HG03571 (cell line): ENCODE measurements at regions not wholly inside any gene's neighbourhood (a gene's known extent, or its start where the extent isn't known, plus 50 kb on each side); places are given as distances from the start of the nearest gene placed in this dataset.
"Not testable (repeated sequence)": the region's sequence is repeated elsewhere in the genome, so short reads cannot be mapped to it uniquely, and the experiment has no call there.

ENCODE experiments used
- ATAC-seq: cut with Tn5 transposase; IDR thresholded peaks from one replicate; pipeline ENCODE4 v1.9.1; 2021; ENCODE audit not compliant: unreplicated experiment

DNA sequence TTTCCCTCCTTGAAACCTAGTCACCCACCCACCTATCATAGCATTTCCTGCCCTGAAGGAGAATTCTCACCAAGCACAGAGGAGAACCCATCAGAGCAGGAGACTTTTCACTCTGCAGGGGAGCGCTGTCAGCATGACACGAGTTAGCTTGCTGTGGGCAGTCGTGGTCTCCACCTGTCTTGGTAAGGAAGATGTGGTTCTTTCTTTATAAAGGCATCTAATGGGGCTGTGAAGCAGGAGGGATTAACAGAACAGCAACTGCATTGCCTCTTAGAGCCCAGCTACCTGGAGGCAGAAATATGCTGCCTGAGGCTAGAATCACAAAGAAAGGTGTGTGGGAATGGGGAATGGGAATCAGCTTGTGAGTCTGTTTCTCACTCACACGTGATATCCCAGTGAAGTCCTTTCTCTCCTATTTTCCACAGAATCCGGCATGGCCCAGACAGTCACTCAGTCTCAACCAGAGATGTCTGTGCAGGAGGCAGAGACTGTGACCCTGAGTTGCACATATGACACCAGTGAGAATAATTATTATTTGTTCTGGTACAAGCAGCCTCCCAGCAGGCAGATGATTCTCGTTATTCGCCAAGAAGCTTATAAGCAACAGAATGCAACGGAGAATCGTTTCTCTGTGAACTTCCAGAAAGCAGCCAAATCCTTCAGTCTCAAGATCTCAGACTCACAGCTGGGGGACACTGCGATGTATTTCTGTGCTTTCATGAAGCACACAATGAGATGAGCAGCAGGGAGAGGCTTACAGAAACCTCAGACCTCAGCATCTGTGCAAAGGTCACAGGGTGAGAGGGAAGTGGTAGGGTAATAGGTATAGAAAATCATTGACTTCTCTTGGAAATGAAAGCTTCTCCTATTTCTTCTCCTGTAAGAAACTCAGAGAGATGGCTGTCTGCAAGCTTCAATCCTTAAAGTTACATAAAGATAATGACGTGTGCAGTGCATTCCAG, 316.9 kb downstream of the DAD1 start:
- no peak for ATAC-seq

DNA sequence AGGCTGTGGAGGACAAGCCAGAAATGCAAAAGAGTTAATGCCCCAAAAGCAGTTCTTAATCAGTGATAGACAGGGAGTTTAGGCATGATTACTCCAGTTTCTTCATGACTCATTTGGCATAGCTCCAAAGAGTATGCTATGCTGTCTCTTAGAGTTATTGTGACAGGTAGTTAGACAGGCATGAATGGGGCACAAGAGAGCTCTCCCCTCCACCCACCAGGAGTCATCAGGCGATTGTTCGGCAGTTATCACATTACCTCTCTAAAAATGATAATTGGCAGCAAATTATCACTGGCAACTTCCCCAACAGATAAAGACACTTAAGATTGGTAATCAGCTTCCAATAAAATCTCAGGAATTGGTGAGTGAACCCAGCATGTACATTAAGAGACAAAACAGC, 320.1 kb downstream of the DAD1 start:
- peak; percentile 64 for ATAC-seq

DNA sequence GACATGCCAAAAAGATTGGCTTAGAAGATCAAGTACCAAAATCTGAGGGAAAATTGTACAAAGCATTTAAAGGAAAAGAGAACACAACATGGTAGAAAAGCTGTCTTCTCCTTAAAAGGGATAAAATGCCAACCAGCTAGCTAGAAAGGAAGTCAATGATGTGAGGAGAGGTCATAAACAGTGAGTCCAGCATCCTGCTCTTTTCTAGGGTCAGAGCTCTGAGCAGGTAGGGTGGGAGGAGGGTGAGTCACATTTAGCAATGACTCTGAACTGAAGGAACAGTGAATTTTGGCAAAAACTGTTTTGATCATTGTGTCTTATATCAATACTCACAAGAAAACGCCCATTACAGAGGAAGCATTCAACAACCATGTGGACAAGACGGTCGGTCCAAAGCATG, 322.3 kb downstream of the DAD1 start:
- ATAC-seq: no peak

DNA sequence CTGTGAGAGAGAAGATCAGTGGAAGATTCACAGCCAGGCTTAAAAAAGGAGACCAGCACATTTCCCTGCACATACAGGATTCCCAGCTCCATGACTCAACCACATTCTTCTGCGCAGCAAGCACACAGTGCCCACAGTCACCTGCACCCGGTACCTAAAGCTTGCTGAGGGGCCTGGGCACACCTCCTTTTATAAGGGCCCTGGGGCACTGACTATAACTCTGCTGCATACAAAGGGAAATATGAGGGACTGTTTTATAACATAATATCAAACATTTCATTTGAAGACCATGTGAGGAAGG, 322.9 kb downstream of the DAD1 start:
- ATAC-seq: no peak

DNA sequence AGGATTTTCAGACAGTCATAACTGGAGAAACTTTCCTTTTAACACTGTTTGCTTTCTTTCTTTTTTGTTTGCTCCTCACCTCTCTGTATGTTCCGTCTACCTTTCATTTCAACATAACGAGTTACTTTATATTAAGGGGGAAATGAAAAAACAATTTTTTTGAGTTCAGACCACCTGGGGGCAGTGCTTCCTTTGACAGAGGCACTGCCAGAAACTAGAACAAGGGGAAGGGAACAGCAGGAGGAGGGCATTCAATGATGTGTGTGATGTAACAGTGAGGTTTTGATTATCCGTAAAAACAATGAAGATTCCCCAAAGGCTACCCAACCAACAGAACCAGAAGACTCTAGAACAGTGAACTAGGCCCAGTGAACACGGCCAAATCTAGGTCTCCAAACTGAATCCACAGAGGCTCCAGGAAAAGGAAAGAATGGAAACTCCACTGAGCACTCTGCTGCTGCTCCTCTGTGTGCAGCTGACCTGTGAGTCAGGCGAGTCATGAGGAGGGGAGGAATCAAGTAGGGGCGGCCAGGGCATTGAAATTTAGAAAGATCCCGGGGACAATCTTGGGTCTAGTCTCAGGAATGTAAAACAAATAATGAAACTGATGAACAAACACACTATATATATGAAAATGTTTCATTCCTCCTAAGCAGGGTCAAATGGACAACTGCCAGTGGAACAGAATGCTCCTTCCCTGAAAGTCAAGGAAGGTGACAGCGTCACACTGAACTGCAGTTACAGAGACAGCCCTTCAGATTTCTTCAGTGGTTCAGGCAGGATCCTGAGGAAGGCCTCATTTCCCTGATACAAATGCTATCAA, 323.5 kb downstream of the DAD1 start:
- no peak for ATAC-seq

DNA sequence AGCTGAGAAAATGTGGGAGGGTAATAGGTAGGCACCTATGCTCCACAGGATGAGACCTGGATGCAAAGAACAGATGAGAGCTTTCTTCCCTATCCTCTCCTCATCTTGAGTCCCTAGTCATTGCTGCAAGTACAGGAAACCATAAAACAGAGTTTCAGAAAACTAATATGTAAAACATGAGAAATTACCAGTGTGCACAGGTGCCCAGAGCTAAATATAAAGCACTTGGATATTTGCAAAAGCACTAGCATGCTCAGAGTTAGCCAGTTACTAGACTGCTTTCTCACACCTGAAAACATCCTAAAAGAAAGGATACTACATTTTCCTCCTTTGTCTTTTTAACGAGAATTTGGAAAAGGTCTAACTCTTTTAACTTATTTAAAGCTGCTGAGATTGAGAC, 324.3 kb downstream of the DAD1 start:
- ATAC-seq: no peak

DNA sequence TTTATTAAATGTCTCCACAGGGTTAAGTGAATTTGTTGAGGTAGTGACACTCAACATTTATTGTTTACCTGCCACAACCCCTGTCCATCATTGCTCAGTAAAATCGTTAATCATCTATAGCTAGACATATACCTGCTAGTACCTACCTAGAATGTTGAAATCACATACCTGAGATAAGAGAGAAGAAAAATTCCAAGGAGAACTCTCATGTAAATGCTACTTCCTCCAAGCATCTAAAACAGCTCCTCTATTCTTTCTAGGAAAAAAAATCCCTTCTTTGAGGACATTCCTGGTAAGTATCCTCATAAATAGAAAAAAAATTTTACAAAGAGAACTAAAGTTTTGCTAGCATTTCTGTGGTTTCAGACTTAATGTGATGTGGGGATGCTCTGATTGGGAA, 325.1 kb downstream of the DAD1 start:
- no peak for ATAC-seq

DNA sequence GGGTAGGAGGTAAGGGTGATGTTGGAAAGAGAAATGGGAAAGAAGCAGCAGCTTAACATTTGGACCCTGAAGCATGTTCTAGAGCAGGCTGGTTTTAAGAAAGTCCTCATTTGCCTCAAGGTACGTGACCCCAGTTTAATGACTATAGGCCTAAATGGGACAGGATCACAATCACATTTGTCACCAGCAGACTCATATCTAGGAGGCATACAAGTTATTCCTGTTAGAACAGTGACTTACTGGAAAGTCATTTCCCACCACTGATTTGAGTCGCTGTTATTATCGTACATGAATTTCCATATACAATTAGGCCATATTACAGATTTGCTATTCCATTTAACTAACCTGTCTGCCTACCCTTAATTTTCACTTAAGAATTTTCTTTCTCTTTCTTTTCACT, 326.1 kb downstream of the DAD1 start:
- ATAC-seq: no peak

DNA sequence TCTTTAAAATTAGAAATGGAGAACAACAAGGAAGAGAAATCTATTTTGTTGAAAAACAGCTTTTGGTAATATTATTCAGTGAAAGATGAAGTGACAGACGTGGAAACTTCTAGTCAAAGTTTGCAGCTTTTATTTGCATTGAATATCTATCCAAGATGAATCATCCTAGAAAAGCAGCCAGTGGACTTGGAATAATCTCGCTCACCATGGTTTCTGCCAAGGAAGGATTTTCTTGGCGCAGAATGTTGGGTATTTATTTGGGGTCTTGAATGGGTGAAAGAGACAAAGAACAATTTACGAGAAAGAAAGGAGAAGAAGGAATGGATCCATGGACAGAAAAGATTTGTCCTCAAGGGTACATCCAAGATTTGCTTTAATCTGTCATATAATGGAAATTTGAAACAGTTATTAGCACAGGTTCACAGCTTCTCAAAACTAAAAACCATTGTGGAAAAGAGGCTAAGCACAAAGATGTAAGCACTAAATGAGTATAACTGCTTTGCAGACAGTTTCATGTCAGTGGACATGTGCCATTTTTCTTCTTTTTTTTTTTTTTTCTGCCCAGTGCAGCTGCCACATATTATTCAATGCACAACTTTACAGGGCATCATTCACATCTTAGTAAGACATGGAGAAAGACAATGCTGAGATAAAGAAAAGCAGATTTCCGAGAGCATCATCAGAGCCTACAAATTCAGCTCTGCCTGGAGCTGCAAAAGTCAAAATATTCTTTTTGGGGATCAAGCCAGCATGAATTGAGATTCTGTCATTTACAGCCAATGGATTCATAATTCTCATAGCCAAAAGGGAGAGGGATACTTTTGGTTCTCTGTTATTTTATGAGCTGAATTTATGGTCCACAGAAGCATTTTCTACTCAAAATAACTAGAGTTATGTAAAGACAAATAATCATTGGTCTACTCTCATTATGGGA, 333.7 kb downstream of the DAD1 start:
- no peak for ATAC-seq

DNA sequence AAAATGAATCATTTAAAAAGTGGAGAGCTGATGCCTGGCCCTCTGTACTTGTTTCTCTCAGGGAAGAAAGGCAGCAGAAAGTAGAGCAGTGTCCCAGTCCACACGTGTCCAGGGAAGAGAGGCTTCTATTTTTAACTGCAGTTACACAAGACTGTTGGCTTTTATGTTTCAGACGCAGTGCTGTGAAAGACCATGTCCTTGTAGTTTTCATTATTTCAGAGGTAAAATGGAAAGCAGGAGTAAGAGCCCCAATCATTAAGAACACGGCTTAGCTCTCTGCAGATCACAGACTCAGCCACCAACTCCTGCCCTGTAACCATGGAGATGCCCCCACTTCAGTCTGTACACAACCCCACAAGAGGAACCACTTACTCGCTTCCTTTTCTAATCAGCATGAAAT, 336.3 kb downstream of the DAD1 start:
- ATAC-seq: no peak

DNA sequence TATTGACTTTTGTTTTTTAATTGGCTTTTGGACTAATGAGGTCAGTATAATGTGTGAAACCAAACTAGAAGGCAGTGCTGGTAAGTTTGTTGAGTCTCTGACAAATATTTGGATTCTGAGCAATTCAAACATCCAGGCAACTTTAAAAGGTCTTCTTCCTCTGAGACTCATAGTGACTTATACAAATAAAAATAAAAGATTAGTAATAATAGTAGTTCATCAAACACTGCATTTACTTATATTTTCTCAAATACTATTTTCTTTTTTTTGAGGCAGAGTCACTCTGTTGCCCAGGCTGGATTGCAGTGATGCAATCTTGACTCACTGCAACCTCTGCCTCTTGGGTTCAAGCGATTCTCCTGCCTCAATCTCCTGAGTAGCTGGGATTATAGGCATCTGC, 337.9 kb downstream of the DAD1 start:
- ATAC-seq: no peak

DNA sequence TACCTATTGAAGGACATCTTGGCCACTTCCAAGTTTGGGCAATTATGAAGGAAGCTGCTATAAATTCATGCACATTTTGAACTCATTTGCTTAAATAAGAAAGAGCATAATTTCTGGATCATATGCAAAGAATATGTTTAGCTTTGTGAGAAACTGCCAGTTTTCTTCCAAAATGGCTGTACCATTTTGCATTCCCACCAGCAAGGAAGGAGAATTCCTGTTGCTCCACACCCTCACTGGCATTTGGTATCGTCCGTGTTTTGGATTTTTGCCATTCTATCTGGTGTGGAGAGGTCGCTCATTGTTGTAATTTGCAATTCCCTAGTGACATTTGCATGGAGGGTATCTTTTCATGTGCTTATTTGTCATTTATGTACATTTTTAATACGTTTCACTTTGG, 339.3 kb downstream of the DAD1 start:
- no peak for ATAC-seq

DNA sequence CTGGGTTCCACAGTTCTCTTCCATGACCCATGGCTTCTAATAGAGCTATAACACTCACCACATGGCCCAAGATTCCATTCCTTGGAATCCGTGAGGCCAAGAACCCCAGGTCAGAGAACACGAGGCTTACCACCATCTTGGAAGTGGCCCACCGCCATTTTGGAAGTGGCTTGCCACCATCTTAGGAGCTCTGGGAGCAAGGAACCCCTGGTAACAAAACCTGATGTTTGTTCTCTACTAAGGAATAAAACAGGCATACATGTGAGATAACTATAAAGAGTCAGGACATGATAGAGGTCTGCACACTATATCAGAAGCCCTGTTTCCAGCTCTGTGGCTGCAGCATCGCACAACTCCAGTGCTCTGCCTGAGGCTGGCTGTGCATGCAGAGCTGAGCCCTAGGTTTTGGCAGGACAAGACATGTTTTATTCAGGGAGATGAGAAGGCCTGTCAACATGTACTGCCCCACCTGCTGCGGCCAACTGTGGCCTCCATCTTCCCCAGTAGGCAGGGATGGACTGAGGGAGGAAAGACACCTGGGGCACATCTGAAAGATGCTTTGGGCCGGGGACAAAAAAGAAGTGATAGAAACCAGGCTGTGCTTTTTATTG, 344.9 kb downstream of the DAD1 start:
- ATAC-seq: no peak

DNA sequence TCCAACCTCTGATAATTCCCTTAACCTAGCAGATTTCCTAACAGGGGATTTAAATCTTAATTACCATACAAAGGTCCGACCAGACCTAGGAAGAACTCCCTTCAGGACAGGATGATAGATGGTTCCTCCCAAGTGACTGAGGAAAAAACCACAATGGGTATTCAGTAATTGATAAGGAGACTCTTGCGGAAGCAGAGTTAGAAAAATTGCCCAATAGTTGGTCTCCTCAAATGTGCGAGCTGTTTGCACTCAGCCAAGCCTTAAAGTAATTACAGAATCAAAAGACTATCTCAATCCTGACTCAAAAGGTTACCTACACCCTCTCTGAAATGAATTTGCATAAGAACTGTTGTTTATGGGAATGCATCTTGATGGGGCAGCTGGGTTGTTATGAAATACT, 350.7 kb downstream of the DAD1 start:
- ATAC-seq: not testable (repeated sequence)

DNA sequence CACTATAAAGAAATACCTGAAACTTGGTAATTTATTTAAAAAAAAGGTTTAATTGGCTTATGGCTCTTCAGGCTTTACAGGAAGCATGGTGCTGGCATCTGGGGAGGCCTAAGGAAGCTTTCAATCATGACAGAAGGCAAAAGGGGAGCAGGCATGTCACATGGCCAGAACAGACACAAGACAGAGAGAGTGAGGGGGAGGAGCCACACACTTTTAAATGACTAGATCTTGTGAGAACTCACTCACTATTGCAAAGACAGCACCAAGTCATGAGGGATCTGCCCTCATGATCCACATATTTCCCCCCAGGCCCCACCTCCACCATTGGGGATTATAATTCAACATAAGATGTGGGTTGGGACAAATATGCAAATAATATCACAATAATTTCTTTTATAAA, 355.6 kb downstream of the DAD1 start:
- ATAC-seq: no peak

DNA sequence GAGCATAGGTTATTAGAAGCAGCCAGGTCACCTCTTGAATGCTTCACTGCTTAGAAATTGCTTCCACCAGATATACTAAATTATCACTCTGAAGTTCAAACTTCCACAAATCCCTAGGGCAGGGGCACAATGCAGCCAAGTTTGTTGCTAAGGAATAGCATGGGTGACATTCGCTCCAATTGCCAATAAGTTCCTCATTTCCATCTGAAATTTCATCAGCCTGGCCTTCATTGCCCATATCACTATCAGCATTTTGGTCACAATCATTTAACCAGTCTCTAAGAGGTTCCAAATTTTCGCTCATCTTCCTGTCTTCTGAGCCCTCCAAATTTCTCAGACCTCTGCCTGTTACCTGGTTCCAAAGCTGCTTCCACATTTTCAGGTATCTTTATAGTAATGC, 356.1 kb downstream of the DAD1 start:
- no peak for ATAC-seq

DNA sequence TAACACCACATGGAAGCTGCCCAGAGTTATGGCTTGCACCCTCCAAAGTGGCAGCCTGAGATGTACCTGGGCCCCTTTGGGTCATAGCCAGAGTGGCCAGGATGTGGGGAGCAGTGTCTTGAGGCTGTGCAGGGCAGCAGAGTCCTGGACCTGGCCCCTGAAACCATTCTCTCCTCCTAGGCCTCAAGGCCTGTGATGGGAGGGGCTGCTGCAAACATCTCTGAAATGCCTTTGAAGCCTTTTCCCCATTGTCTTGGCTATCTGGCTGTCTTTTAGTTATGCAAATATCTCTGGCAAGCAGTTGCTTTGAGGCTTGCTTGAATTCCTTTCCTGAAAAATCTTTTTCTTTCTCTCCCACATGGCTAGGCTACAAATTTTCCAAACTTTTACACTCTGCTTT, 356.5 kb downstream of the DAD1 start:
- no peak for ATAC-seq

DNA sequence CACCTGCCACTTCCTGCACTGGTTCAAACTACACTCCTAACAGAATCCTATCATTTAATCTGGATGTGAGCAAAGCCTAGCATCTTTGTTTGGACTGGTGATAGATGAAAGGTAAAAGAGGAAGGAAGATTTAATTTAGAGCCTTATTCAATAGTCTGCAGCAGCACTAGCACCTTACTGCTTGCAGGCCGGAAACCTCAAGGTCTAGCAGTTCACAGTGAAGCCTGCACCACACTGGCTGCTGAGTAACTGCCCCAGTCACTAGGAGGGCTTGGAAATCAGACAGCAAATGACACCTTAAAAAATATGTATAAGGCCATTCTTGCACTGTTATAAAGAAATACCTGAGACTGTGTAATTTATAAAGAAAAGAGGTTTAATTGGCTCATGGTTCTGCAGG, 358.0 kb downstream of the DAD1 start:
- ATAC-seq: peak; percentile 62

DNA sequence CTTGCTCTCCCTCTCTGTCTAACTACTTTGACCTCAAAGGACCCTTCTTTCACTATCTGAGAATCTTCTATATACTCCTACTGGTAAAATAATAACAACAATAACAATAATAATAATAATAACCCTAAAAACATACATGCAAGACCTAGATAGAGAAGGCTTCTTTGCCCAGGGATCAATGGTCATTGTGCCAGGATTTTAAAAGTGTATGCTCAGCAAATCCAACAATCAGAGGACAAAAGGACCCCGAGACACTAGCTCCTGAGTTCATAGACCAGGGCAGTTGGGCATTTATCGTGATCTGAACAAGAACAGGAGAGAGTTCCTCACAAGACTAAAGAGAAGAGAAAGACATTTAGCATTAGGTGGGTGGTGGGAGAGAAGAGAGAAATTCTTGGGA, 358.5 kb downstream of the DAD1 start:
- ATAC-seq: no peak

DNA sequence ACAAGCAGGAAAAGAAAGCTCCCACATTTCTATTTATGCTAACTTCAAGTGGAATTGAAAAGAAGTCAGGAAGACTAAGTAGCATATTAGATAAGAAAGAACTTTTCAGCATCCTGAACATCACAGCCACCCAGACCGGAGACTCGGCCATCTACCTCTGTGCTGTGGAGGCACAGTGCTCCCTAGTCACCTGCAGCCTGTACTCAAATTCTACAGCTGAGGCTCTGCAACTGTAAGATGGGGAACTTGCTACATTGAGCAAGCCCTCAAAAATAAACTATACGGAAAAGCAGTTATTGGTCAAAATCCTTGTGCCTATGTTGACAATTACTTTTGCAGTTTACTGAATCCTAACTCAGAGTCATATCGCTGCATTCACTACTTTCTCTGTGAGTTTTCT, 361.9 kb downstream of the DAD1 start:
- no peak for ATAC-seq

DNA sequence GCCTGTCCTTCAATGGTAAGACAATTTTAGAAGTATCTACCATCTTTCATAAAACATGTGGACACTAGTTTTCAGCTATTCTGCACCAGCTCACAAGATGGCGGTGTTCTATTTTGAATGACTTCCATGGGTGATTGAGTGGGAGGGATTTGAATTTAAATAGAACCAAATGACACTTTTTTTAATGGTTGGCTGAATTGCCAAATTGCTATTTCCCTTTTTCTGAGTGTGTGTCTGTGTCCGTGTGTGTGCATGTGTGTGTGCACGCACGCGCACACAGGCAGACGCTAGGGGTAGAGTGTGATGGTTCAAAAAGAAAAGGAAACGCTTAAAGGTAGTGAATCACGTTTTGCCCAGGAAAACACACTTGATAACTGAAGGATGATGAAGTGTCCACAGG, 362.6 kb downstream of the DAD1 start:
- no peak for ATAC-seq
